Skeletal muscle satellite cell (primary cell): ENCODE measurements at regions not wholly inside any gene's neighbourhood (a gene's known extent, or its start where the extent isn't known, plus 50 kb on each side); places are given as distances from the start of the nearest gene placed in this dataset.

Experiments
- H3K27me3 ChIP-seq: 2 replicates; pipeline ENCODE4 v1.7.0; 2013; ENCODE audit warnings: low read length; ENCODE audit not compliant: control insufficient read depth, insufficient read depth
- H3K36me3 ChIP-seq: 2 replicates; pipeline ENCODE4 v1.7.0; 2013; ENCODE audit warnings: mild to moderate bottlenecking, control low read depth, low read length; ENCODE audit not compliant: insufficient read depth
- H3K4me1 ChIP-seq: 2 replicates; pipeline ENCODE4 v1.7.0; 2013; ENCODE audit warnings: low read length; ENCODE audit not compliant: control insufficient read depth, insufficient read depth
- H3K4me2 ChIP-seq: 2 replicates; pipeline ENCODE4 v1.7.0; 2013; ENCODE audit warnings: mild to moderate bottlenecking, low read length
- H3K4me3 ChIP-seq: 2 replicates; pipeline ENCODE4 v1.7.0; 2013; ENCODE audit warnings: low read length
- H3K9ac ChIP-seq: 2 replicates; pipeline ENCODE4 v1.7.0; 2013; ENCODE audit warnings: mild to moderate bottlenecking, low read depth, low read length, moderate library complexity
- H3K9me3 ChIP-seq: replicated peaks from 2 replicates; pipeline ENCODE4 v1.7.0; 2013; ENCODE audit warnings: mild to moderate bottlenecking, control low read depth, low read length

DNA sequence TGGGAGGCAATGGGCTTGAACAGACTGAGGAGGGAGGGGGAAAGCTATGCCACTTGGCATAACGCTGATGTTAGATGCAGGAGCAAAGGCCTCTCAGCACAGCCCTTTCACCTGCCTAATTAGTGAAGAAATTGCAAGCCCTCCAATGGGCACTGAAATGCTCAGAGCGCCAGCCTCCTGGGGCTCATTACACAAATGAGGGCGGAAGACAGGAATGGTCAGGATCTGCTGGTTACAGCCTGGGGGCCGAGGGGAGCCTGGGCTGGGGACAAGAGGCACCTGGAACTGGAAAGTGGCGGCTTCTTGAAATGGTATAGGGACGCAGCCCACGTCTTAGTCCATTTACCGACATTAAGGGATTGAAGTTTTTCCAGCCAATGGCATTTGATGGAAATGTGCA lies 50.2 kb upstream of the PLET1 start:
- no peak overlapping the region for H3K4me3 ChIP-seq
- peaks cover 11% of the 10 kb centered on the region for H3K4me1 ChIP-seq
- no peaks in the 10 kb centered on the region for H3K36me3 ChIP-seq
- H3K4me2 ChIP-seq, result no peak overlapping the region
- no peaks in the 10 kb centered on the region for H3K9me3 ChIP-seq
- H3K27me3 ChIP-seq, result no peaks in the 10 kb centered on the region
- no peak overlapping the region for H3K9ac ChIP-seq

DNA sequence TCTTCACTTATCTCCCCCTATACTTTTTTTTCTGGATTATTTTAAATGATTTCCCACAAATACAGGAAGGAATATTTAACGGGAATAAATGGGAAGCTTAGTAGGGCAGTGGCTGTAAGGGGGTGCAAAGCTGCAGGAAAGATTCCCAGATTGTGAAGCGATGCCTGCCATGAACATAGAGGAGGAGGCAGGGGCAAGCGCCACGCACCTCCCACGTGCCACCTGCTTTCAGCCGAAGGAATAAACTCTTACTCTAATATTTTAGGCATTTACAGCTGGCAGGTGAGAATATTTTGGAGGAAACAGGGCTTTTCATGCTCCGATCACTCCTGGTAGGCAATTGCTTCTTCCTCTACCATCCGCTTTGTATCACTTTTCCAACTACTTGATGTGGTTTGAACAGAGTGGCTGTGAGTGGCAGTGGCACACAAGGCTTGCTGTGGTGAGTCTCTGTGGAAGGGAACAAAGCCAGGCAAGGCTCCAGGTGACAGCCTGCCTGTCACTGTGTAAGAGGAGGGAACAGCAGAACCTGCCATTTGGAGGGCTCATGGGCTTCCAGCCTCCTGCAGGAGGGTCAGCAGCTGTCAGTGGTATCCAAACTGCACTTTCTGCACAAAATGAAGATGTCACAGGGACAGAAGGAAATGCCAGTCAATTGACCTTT lies 54.5 kb upstream of the PLET1 start:
- no peak overlapping the region for H3K9ac ChIP-seq
- H3K9me3 ChIP-seq, result no peaks in the 10 kb centered on the region
- no peaks in the 10 kb centered on the region for H3K27me3 ChIP-seq
- no peak overlapping the region for H3K4me2 ChIP-seq
- no peak overlapping the region for H3K4me3 ChIP-seq
- no peaks in the 10 kb centered on the region for H3K36me3 ChIP-seq
- H3K4me1 ChIP-seq, result peaks cover 41% of the 10 kb centered on the region

DNA sequence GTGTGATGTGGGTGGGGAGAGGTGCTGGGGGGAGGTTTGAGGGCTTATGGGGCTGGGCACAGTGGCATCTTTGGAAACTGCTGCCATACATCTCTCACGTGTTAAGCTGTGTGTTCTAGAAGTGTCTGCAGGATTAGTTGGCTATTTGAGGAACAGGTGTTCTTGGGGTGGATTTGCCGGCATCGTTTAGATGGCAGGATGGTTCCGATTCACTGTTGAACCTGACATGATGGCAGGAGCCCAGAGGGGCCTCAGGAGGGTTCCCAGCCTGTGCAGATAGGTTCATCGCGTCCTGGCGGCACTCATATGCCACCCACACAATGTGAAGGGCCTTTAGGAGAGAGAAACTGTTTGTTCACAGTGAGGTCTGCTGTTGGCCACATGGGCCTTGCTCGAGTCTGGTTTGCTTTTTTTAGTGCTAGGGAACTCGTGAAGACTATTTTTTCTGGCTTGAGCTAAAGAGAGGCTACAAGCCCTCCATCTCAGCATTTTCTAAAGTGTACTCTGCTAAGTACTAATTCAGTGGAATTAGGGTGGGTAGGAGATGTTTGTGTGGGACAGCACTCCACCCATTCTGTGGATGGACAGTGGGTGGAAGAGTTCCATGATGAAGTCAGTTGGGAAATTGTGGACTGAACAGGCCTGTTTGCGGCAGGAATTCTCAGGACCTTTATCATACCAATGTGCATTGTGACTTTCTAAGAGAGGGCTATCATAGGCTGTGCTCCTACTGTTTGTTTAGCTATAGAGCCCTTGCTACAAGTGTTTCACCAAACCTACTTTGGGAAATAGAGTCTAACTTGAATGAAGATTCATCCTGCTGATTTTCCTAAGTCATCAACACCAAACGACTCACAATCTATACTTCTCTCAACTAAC lies 55.4 kb upstream of the PLET1 start:
- H3K4me3 ChIP-seq, result no peak overlapping the region
- H3K36me3 ChIP-seq, result no peaks in the 10 kb centered on the region
- H3K27me3 ChIP-seq, result no peaks in the 10 kb centered on the region
- H3K9ac ChIP-seq, result peak overlapping the region; percentile 52
- no peak overlapping the region for H3K4me2 ChIP-seq
- H3K9me3 ChIP-seq, result no peaks in the 10 kb centered on the region
- H3K4me1 ChIP-seq, result peaks cover 43% of the 10 kb centered on the region

DNA sequence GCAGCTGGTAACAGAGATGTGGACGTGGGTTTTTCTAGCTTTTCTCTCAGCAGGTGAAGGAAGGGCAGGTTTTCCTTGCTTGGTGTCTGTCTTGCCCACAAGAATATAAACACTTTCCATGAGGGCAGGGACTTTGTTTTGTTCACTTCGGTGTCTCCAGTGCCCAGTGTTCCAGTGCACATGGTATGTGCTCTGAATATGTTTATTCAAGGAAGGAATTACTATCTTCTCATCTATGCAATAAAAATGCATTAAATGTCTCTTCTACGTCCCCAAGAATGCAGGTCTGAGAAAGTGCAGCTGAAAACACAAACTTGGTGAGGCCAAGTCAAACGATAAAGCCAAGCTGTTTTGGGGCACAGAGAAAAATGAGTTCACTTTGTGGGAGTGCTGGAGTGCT lies 56.3 kb upstream of the PLET1 start:
- Histone ChIP-seq H3K27me3 (no peaks in the 10 kb centered on the region), H3K36me3 (no peaks in the 10 kb centered on the region), H3K4me2 (peak overlapping the region; percentile 46), H3K4me3 (no peak overlapping the region), H3K4me1 (peaks cover 52% of the 10 kb centered on the region), H3K9ac (peak overlapping the region; percentile 52), H3K9me3 (no peaks in the 10 kb centered on the region)

DNA sequence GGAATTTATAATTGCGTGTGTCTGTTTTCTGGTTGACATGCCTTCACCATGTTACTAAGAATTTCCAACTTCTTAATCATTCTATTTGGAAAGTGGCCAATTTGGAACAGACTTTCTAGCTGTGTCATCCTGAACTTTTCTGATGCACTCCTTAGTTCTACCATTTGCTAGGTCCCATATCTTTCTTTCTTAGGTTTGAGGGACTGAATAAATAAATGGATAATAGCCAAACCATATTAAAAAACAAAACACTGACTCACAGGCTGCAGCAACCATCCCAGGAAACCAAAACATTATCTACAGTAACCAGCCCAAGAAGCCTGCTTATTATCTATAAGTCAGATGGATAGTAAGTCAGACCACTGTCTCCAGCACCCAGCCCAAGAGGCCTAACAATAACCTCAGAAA lies 57.5 kb upstream of the PLET1 start:
- peak overlapping the region; percentile 56 for H3K4me2 ChIP-seq
- H3K36me3 ChIP-seq, result no peaks in the 10 kb centered on the region
- no peaks in the 10 kb centered on the region for H3K9me3 ChIP-seq
- peaks cover 54% of the 10 kb centered on the region for H3K4me1 ChIP-seq
- peak overlapping the region; percentile 62 for H3K9ac ChIP-seq
- no peaks in the 10 kb centered on the region for H3K27me3 ChIP-seq
- H3K4me3 ChIP-seq, result peak overlapping the region; percentile 37

DNA sequence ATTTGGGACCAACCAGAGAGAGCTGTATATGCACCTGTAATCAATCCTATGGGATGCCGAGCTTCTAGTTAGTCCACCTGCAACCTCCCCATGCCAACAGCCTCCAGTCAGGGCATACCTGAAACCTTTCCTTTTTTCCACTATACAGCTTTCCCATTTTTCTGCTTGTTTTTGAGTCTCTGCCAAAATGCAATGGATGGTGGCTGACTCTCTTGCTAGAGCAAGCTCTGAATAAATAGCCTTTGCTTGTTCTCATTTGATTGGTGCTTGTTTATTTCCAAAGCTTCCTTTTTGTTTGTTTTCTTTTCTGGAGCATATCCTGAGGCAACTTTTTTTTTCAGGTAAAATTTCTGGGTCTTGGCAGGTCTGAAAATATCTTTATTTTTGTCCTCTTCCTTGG lies 58.0 kb upstream of the PLET1 start:
- H3K9ac ChIP-seq, result peak overlapping the region; percentile 62
- peaks cover 54% of the 10 kb centered on the region for H3K4me1 ChIP-seq
- H3K36me3 ChIP-seq, result no peaks in the 10 kb centered on the region
- no peaks in the 10 kb centered on the region for H3K27me3 ChIP-seq
- no peaks in the 10 kb centered on the region for H3K9me3 ChIP-seq
- H3K4me2 ChIP-seq, result peak overlapping the region; percentile 56
- peak overlapping the region; percentile 37 for H3K4me3 ChIP-seq

DNA sequence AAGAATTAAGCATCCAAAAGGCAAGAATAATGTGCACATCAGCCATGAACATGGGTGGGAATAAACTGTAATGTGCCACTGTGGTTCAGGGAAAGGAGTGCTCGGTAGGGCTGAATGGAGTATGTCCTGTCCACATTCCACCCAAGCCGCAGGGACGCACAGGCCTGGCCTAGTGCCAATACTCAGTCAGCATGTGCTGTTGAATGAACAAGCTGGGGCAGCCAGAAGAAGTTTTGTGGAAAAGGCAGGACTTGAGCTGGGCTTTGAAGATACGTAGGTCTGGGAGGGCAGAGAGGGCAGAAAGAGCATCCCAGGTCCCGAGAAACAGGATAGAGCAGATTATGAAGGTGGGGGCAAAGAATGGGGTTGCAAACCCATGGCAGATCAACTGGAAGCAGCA lies 60.0 kb upstream of the PLET1 start:
- H3K9me3 ChIP-seq, result no peaks in the 10 kb centered on the region

DNA sequence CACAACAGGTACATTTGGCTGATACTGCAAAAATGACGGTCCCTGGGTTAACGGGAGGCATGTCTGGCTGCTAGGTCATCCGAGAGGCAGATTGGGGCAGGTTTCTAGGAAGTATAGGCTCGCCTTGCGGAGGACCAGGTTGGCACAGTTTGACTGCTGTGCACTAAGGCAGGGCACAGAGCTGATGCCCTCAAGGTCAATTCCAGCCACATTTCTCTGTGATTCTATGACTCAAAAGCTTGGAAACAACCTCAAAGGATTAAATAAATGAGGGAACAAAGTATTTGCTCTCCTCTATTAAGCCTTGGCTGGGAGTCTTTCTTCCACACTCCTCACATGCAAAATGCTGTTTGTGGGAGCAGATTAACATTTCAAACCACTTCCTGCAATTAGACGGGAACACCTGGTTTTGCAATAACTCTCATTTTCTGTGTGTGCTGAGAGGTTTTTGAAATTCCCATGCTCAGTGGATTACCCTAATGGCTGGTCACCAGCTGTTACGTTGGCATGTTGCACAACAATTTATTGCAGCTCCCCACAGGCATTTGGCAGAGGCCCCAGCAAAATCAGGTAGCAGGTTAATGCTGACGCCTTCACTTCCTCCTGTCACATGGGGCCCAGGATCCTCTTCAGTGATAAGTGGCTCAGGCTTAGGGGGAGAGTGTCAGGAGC lies 61.0 kb upstream of the PLET1 start:
- Histone ChIP-seq H3K27me3 (no peaks in the 10 kb centered on the region), H3K36me3 (no peaks in the 10 kb centered on the region), H3K9me3 (no peaks in the 10 kb centered on the region), H3K9ac (peak overlapping the region; percentile 49), H3K4me3 (no peak overlapping the region), H3K4me2 (peak overlapping the region; percentile 22), H3K4me1 (peaks cover 45% of the 10 kb centered on the region)

More for the DNA sequence above, 60.0 kb upstream of the PLET1 start:
- Histone ChIP-seq H3K4me1 (peaks cover 54% of the 10 kb centered on the region), H3K4me3 (no peak overlapping the region), H3K9ac (peak overlapping the region; percentile 49), H3K36me3 (no peaks in the 10 kb centered on the region), H3K27me3 (no peaks in the 10 kb centered on the region), H3K4me2 (no peak overlapping the region)

DNA sequence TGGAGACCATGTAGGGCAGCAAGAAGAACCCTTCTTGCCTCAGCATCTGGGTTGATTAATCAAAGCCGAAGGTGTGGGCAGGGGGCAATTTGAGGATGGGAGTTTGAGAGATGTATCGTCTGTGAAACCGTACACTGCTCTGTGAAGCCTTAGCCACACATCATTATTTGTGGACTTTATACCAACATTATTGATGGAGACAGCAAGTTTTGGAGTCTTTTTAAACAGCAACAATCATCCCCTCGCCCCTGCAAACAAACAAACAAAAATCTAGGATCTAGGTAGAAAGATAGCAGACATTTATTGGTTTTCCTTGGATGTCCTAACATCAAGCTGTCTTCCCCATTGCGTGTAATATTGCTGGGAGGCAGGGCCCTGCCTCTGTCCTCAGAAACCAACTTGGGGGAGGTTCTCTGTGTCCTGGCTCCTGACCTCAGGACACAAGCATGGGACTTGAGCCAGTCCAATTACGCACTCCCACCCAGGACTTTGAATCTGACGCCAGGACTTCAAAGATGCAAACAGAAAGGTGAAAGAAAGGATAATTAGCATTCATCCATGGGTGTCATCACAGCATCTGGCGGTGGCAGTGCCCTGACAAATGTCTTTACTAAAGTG lies 61.6 kb upstream of the PLET1 start:
- Histone ChIP-seq H3K4me2 (no peak overlapping the region), H3K4me3 (no peak overlapping the region), H3K9ac (no peak overlapping the region), H3K4me1 (peaks cover 39% of the 10 kb centered on the region), H3K36me3 (no peaks in the 10 kb centered on the region), H3K9me3 (no peaks in the 10 kb centered on the region), H3K27me3 (no peaks in the 10 kb centered on the region)

DNA sequence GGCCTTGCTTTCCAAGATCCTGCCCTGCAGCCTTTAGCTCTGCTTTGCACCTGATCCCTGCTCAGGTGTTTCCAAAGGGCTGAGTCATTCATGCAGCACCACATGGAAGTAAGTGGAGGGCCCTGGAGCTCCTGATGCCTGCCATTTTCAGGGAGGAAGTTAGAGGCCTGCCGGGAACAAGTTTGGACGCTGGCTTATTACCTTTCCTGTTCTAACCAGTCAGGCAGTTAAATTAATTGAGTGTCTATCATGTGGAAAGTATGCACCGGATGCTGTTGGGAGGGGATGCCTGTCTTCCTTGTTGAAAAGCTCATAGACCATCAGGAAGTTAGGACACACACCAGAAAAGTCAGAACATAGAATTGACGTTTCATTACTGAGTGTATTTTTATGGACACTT lies 73.7 kb upstream of the PLET1 start:
- Histone ChIP-seq H3K4me2 (no peak overlapping the region), H3K4me3 (no peak overlapping the region), H3K27me3 (no peaks in the 10 kb centered on the region), H3K9ac (no peak overlapping the region), H3K4me1 (no peaks in the 10 kb centered on the region), H3K36me3 (no peaks in the 10 kb centered on the region), H3K9me3 (no peaks in the 10 kb centered on the region)

DNA sequence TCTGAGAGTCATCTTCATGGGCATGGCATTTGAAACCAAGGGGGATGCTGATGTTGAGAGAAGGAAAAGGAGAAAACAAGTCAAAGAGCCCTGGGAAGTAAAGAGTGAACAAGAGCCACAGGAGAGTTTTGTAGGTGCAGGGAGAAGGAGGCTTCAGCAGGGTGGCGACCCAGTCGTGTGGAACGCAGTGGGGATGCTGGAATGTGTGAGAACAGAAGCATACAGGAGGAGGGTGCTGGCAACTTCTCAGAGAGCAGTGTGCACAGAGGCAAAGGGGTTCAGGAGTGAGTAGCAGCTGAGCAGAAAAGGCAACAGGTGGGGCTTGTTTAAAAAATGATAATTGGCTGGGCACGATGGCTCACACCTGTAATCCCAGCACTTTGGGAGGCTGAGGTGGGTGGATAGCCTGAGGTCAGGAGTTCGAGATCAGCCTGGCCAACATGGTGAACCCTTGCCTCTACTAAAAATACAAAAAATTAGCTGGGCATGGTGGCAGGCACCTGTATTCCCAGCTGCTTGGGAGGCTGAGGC lies 75.8 kb upstream of the PLET1 start:
- Histone ChIP-seq H3K9ac (no peak overlapping the region), H3K36me3 (no peaks in the 10 kb centered on the region), H3K4me1 (no peaks in the 10 kb centered on the region), H3K27me3 (no peaks in the 10 kb centered on the region), H3K4me3 (no peak overlapping the region), H3K9me3 (no peaks in the 10 kb centered on the region), H3K4me2 (no peak overlapping the region)
